NB4 (cell line): ENCODE measurements at regions not wholly inside any gene's neighbourhood (a gene's known extent, or its start where the extent isn't known, plus 50 kb on each side); places are given as distances from the start of the nearest gene placed in this dataset.

Experiments
- DNase-seq: peaks from one replicate; pipeline ENCODE4 v3.0.0; 2010; ENCODE audit warnings: low read depth
- H3K4me3 ChIP-seq: one replicate; pipeline ENCODE4 v1.5.1; 2011; ENCODE audit warnings: mild to moderate bottlenecking, low read depth, low read length, moderate library complexity
- CTCF ChIP-seq: IDR thresholded peaks from one replicate; pipeline ENCODE4 v1.5.1; 2012; ENCODE audit warnings: low read depth, low read length
- MAX ChIP-seq: IDR thresholded peaks from 2 replicates; pipeline ENCODE4 v1.6.1; 2011; ENCODE audit warnings: low read depth, low read length
- MYC ChIP-seq: IDR thresholded peaks from 2 replicates; pipeline ENCODE4 v1.6.1; 2011; ENCODE audit warnings: low read depth, low read length
- POLR2A ChIP-seq: IDR thresholded peaks from 2 replicates; pipeline ENCODE4 v1.6.1; 2011; ENCODE audit warnings: mild to moderate bottlenecking; ENCODE audit not compliant: insufficient read length; ENCODE audit errors: extremely low read depth

GRCh38 chr16:13390093-13390985, 488.9 kb downstream of the SHISA9 start:
- DNase-seq, result no peak
- H3K4me3 ChIP-seq, result no peak overlapping the region
- TF ChIP-seq MAX, result no peak

DNA sequence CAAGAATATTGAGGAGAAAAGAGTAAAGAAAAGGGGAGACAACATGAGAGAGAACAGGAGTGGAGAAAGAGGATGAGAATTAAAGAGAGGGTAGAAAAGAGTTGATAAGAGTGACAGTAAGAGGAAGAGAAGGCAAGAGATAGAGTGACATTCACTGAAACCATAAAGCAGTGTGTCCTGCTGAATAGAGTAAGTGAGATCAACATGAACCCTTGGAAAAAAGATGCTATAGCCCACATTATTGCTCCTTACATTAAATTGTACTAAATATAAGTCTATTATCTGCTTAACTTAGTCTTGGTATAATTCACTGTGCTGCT, 489.5 kb downstream of the SHISA9 start:
- DNase-seq, result no peak
- H3K4me3 ChIP-seq, result no peak overlapping the region
- TF ChIP-seq POLR2A, result no peak
- TF ChIP-seq MAX, result no peak
- TF ChIP-seq MYC, result no peak
- no peak for TF ChIP-seq CTCF

- no peak for DNase-seq
- no peak overlapping the region for H3K4me3 ChIP-seq
- TF ChIP-seq MYC (no peak), MAX (no peak), POLR2A (no peak), CTCF (no peak)
Observed at GRCh38 chr16:13391337-13391736, 489.9 kb downstream of the SHISA9 start.

DNA sequence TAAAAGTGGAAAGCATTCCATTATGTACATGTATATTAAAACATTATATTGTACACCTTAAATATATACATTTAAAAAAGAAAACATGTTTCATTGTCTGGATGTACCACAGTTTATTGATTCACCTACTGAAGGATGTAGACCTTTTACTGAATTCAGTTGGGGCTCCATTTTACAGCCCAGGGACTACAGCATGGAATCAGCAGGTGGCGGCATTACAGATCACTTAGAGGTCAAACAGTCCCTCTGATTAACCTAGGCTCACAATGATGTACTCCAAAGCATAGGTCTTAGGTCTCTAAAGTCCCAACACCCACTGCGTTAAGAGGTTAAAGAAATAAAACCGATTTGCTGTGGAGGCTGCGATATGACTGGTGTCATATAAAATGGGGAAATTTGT, 490.9 kb downstream of the SHISA9 start:
- no peak for TF ChIP-seq POLR2A
- no peak for TF ChIP-seq CTCF
- TF ChIP-seq MYC, result no peak
- TF ChIP-seq MAX, result no peak
- no peak for DNase-seq
- H3K4me3 ChIP-seq, result no peak overlapping the region

- no peak for TF ChIP-seq POLR2A
- TF ChIP-seq MAX, result no peak
- TF ChIP-seq MYC, result no peak
- no peak for TF ChIP-seq CTCF
- DNase-seq, result no peak
- H3K4me3 ChIP-seq, result no peak overlapping the region
Observed at GRCh38 chr16:13393816-13394215, 492.4 kb downstream of the SHISA9 start.

GRCh38 chr16:13394488-13394887, 493.1 kb downstream of the SHISA9 start:
- no peak for DNase-seq
- no peak overlapping the region for H3K4me3 ChIP-seq
- TF ChIP-seq CTCF, result no peak
- TF ChIP-seq MYC, result no peak
- no peak for TF ChIP-seq POLR2A
- no peak for TF ChIP-seq MAX
